ENCODE measurements at regions not wholly inside any gene's neighbourhood (a gene's known extent, or its start where the extent isn't known, plus 50 kb on each side); places are given as distances from the start of the nearest gene placed in this dataset.

DNA sequence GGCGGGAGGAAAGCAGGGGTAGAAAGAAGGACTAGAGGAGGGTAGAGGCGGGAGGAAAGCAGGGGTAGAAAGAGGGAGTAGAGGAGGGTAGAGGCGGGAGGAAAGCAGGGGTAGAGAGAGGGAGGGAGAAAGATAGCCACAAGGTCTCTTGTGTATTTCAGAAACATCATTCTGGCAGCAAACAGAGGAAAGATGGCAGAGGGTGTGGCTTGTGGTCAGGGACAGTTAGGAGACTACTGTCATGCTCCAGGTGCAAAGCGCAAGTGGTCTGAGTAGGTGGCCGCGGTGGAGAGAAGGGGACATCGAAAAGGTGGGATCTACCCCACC is 82.4 kb upstream of the TAF1B start:
- H2AFZ ChIP-seq (ENCODE audit: low read depth, low read length): no peak overlapping the region
- H3K4me2 ChIP-seq (ENCODE audit: insufficient read depth, low read length): no peak overlapping the region
- 0 out of 2 replicates have a peak, but pooled peaks cover 4% of the 10 kb centered on the region for H3K4me1 ChIP-seq (ENCODE audit: insufficient read depth, low read length)

DNA sequence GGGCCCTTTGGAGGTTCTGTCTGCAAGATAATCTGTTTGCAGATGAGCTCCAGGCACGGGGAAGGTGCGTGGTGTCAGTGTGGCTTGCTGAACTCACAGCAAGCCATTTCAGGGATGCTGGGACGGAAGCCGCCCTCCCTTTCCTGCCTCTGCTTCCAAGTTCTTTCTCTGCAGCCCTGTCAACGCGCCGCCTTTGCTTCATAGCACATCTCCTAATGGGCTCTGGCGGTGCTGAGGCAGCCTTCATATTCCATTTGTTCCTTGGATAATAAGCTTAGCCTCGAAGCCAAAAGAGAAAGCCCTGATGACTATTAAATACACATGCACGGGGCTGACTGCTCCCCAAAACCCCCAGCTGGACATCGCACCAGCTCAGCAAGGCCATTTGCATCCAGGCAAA is 81.7 kb upstream of the TAF1B start:
- Histone ChIP-seq H3K4me1 (ENCODE audit: insufficient read depth, low read length) (0 out of 2 replicates have a peak, but pooled peaks cover 4% of the 10 kb centered on the region), H2AFZ (ENCODE audit: low read depth, low read length) (no peak overlapping the region), H3K9ac (ENCODE audit: low read depth, low read length) (no peak overlapping the region), H3K36me3 (ENCODE audit: insufficient read depth, low read length) (no peaks in the 10 kb centered on the region), H3K79me2 (ENCODE audit: insufficient read depth, low read length) (no peaks in the 10 kb centered on the region), H3K27me3 (ENCODE audit: insufficient read depth, low read length, poor library complexity) (peaks cover 5% of the 10 kb centered on the region), H4K20me1 (ENCODE audit: insufficient read depth, low read length) (no peaks in the 10 kb centered on the region; the same call in 1 of the 2 replicates), H3K4me3 (ENCODE audit: low read depth in 1 of 2, low read length in 2 of 2) (no peak overlapping the region), H3K27ac (ENCODE audit: low read length) (no peak overlapping the region), H3K4me2 (ENCODE audit: insufficient read depth, low read length) (no peak overlapping the region), H3K9me3 (ENCODE audit: insufficient read depth, low read length, severe bottlenecking) (no peaks in the 10 kb centered on the region)
- DNase-seq (no peak), ATAC-seq (ENCODE audit: insufficient read depth, low read depth) (no peak)
- TF ChIP-seq, protein P1, sequence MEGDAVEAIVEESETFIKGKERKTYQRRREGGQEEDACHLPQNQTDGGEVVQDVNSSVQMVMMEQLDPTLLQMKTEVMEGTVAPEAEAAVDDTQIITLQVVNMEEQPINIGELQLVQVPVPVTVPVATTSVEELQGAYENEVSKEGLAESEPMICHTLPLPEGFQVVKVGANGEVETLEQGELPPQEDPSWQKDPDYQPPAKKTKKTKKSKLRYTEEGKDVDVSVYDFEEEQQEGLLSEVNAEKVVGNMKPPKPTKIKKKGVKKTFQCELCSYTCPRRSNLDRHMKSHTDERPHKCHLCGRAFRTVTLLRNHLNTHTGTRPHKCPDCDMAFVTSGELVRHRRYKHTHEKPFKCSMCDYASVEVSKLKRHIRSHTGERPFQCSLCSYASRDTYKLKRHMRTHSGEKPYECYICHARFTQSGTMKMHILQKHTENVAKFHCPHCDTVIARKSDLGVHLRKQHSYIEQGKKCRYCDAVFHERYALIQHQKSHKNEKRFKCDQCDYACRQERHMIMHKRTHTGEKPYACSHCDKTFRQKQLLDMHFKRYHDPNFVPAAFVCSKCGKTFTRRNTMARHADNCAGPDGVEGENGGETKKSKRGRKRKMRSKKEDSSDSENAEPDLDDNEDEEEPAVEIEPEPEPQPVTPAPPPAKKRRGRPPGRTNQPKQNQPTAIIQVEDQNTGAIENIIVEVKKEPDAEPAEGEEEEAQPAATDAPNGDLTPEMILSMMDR (IDR thresholded peaks at IDR 0.05; ENCODE audit: borderline replicate concordance, extremely low read depth, low read length, poor library complexity, severe bottlenecking): no peak
- TF ChIP-seq EZH2 (IDR thresholded peaks at IDR 0.05; ENCODE audit: borderline replicate concordance, low read depth, low read length, severe bottlenecking): no peak

More for the DNA sequence above, 82.4 kb upstream of the TAF1B start:
- no peak overlapping the region for H3K4me3 ChIP-seq (ENCODE audit: low read depth in 1 of 2, low read length in 2 of 2)
- TF ChIP-seq EZH2 (IDR thresholded peaks at IDR 0.05; ENCODE audit: borderline replicate concordance, low read depth, low read length, severe bottlenecking): no peak
- TF ChIP-seq, protein P1 (IDR thresholded peaks at IDR 0.05; ENCODE audit: borderline replicate concordance, extremely low read depth, low read length, poor library complexity, severe bottlenecking): no peak
- H3K36me3 ChIP-seq (ENCODE audit: insufficient read depth, low read length): no peaks in the 10 kb centered on the region
- no peak overlapping the region for H3K9ac ChIP-seq (ENCODE audit: low read depth, low read length)
- no peaks in the 10 kb centered on the region for H3K79me2 ChIP-seq (ENCODE audit: insufficient read depth, low read length)
- H4K20me1 ChIP-seq (ENCODE audit: insufficient read depth, low read length): no peaks in the 10 kb centered on the region; the same call in 1 of the 2 replicates
- peak; percentile 70 for ATAC-seq (ENCODE audit: insufficient read depth, low read depth)
- DNase-seq: peak; percentile 38
- no peak overlapping the region for H3K27ac ChIP-seq (ENCODE audit: low read length)
- H3K27me3 ChIP-seq (ENCODE audit: insufficient read depth, low read length, poor library complexity): peaks cover 5% of the 10 kb centered on the region
- no peaks in the 10 kb centered on the region for H3K9me3 ChIP-seq (ENCODE audit: insufficient read depth, low read length, severe bottlenecking)

DNA sequence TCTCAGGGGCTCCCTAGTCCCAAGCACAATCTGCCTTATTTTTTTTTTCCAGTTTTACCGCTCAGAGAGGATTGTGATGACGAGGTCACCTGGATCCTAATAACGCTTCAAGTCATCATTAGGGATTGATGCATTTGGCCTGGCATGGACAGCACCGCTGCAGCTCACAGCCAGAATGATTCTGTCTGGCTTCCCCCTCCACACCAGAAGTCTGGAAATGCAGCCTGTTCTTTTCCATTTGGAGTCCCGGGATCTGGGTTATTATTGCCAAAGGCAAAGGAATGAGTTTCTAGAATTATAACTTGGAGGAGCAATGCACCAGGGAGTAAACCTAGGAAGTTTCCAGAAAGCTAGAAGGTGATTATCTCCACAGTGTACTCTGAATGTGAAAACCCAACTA is 81.1 kb upstream of the TAF1B start:
- TF ChIP-seq, protein P1 (IDR thresholded peaks at IDR 0.05; ENCODE audit: borderline replicate concordance, extremely low read depth, low read length, poor library complexity, severe bottlenecking): no peak
- H3K4me1 ChIP-seq (ENCODE audit: insufficient read depth, low read length): 0 out of 2 replicates have a peak, but pooled peaks cover 4% of the 10 kb centered on the region
- DNase-seq: no peak

DNA sequence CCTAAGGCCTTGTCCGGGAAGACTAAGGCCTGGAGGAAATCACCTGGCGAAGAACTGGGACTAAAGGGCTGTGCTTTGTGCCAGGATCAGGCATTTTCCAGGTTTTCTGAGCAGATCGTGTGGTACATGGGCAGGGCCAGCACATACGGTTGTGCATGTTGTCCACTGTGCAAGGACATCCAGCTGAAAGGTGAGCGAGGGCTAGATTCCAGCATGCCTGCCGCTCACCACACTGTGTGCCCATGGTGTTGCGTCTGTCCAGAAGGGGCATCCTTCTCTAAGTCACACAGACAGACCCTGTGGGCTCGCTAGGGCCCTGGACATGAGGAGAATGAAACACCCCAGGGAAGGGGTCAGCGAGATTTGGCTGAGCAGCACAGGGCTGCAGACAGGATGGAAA is 80.3 kb upstream of the TAF1B start:
- Histone ChIP-seq H3K4me2 (ENCODE audit: insufficient read depth, low read length) (no peak overlapping the region), H3K27ac (ENCODE audit: low read length) (no peak overlapping the region)

More for the DNA sequence above, 81.1 kb upstream of the TAF1B start:
- no peak for ATAC-seq (ENCODE audit: insufficient read depth, low read depth)
- peaks cover 2% of the 10 kb centered on the region for H3K27me3 ChIP-seq (ENCODE audit: insufficient read depth, low read length, poor library complexity)
- no peaks in the 10 kb centered on the region for H3K36me3 ChIP-seq (ENCODE audit: insufficient read depth, low read length)
- no peaks in the 10 kb centered on the region for H3K79me2 ChIP-seq (ENCODE audit: insufficient read depth, low read length)
- no peak overlapping the region for H3K4me3 ChIP-seq (ENCODE audit: low read depth in 1 of 2, low read length in 2 of 2)
- H4K20me1 ChIP-seq (ENCODE audit: insufficient read depth, low read length): no peaks in the 10 kb centered on the region; the same call in 1 of the 2 replicates
- no peak overlapping the region for H3K9ac ChIP-seq (ENCODE audit: low read depth, low read length)
- H3K4me2 ChIP-seq (ENCODE audit: insufficient read depth, low read length): no peak overlapping the region
- H3K27ac ChIP-seq (ENCODE audit: low read length): no peak overlapping the region
- H3K9me3 ChIP-seq (ENCODE audit: insufficient read depth, low read length, severe bottlenecking): no peaks in the 10 kb centered on the region
- no peak overlapping the region for H2AFZ ChIP-seq (ENCODE audit: low read depth, low read length)

More for the DNA sequence above, 80.3 kb upstream of the TAF1B start:
- DNase-seq (no peak), ATAC-seq (ENCODE audit: insufficient read depth, low read depth) (no peak)
- Histone ChIP-seq H3K9me3 (ENCODE audit: insufficient read depth, low read length, severe bottlenecking) (no peaks in the 10 kb centered on the region), H3K4me1 (ENCODE audit: insufficient read depth, low read length) (0 out of 2 replicates have a peak, but pooled peaks cover 4% of the 10 kb centered on the region), H3K27me3 (ENCODE audit: insufficient read depth, low read length, poor library complexity) (no peaks in the 10 kb centered on the region), H3K36me3 (ENCODE audit: insufficient read depth, low read length) (no peaks in the 10 kb centered on the region), H3K4me3 (ENCODE audit: low read depth in 1 of 2, low read length in 2 of 2) (no peak overlapping the region), H3K9ac (ENCODE audit: low read depth, low read length) (no peak overlapping the region), H2AFZ (ENCODE audit: low read depth, low read length) (no peak overlapping the region), H3K79me2 (ENCODE audit: insufficient read depth, low read length) (no peaks in the 10 kb centered on the region), H4K20me1 (ENCODE audit: insufficient read depth, low read length) (no peaks in the 10 kb centered on the region; the same call in 1 of the 2 replicates)
- no peak for TF ChIP-seq EZH2 (IDR thresholded peaks at IDR 0.05; ENCODE audit: borderline replicate concordance, low read depth, low read length, severe bottlenecking)
- TF ChIP-seq, protein P1 (IDR thresholded peaks at IDR 0.05; ENCODE audit: borderline replicate concordance, extremely low read depth, low read length, poor library complexity, severe bottlenecking): no peak
